ENCODE measurements at regions not wholly inside any gene's neighbourhood (a gene's known extent, or its start where the extent isn't known, plus 50 kb on each side); places are given as distances from the start of the nearest gene placed in this dataset.

DNA sequence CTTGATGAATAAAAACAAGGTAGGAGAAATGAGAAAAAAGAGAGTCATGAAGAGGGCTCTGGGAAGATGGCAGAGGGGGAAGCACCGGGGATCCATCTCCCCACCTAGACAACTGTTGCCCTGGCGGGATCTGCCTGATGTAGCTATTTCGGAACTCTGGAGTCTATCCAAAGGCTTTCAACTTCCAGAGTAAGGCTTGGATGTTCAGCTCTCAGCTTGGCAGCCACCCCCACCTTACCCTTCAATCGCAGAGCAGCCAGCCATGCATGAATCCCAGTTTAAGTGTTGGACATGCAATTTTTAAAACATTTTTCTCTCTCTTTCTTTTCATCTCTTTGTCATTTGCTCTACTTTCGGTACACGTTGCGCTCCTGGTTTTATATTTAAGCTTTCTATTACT, 275.9 kb upstream of the EXOC2 start:
- H3K4me3 ChIP-seq (ENCODE audit: low read depth, low read length): no peak overlapping the region
- DNase-seq (ENCODE audit: low read depth): no peak
- no peak for TF ChIP-seq CTCF (conservative IDR thresholded peaks at IDR 0.05; ENCODE audit: low read depth, low read length)

DNA sequence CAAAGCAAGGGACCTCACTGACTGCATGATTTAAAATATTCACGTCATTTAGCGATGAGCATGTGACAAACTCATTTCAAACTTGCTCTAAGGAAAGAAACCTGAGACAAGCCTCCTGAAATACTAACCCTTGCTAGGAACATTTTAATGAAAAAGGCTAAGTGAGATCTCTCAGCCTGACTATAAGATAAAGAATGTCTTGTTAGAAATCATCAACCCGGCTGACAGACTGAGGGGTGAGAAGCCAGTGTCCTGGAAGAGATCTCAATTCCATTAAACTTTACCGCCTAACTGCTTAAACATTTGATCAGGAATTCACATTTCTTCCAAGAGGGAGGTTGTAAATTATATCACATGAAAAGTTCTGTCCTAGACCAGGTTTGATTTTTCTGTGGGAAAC, 274.8 kb upstream of the EXOC2 start:
- H3K4me3 ChIP-seq (ENCODE audit: low read depth, low read length): no peak overlapping the region
- no peak for TF ChIP-seq CTCF (conservative IDR thresholded peaks at IDR 0.05; ENCODE audit: low read depth, low read length)

GRCh38 chr6:965343-965742, 272.4 kb upstream of the EXOC2 start:
- DNase-seq (ENCODE audit: low read depth): no peak
- no peak for TF ChIP-seq CTCF (conservative IDR thresholded peaks at IDR 0.05; ENCODE audit: low read depth, low read length)
- H3K4me3 ChIP-seq (ENCODE audit: low read depth, low read length): no peak overlapping the region

More for the DNA sequence above, 274.8 kb upstream of the EXOC2 start:
- DNase-seq (ENCODE audit: low read depth): no peak

GRCh38 chr6:963456-963855, 270.5 kb upstream of the EXOC2 start:
- H3K4me3 ChIP-seq (ENCODE audit: low read depth, low read length): no peak overlapping the region
- TF ChIP-seq CTCF (conservative IDR thresholded peaks at IDR 0.05; ENCODE audit: low read depth, low read length): no peak
- DNase-seq (ENCODE audit: low read depth): no peak

- H3K4me3 ChIP-seq (ENCODE audit: low read depth, low read length): no peak overlapping the region
- no peak for TF ChIP-seq CTCF (conservative IDR thresholded peaks at IDR 0.05; ENCODE audit: low read depth, low read length)
- no peak for DNase-seq (ENCODE audit: low read depth)
Observed at GRCh38 chr6:961407-961960, 268.5 kb upstream of the EXOC2 start.

DNA sequence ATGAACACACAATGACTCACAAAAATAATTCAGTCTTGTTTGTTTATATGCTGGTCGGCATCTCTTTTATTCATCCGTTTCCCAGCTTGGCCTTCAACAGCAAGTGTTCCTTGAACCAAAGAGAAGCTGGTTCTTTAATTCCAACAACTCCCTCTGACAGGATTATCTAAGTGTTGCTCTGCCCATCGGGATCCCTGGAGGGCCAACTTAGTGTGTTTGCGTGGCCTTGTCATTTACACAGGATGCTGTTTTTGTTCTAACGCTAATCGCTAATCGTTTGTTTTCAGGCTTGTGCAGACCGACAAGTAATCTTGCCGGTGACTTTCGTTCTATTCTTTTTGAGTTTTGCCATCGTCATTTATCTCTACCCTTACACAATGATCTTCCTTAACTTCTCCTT, 267.4 kb upstream of the EXOC2 start:
- no peak for TF ChIP-seq CTCF (conservative IDR thresholded peaks at IDR 0.05; ENCODE audit: low read depth, low read length)
- no peak overlapping the region for H3K4me3 ChIP-seq (ENCODE audit: low read depth, low read length)
- DNase-seq (ENCODE audit: low read depth): no peak

GRCh38 chr6:958488-958887, 265.5 kb upstream of the EXOC2 start:
- no peak overlapping the region for H3K4me3 ChIP-seq (ENCODE audit: low read depth, low read length)
- DNase-seq (ENCODE audit: low read depth): peak; percentile 60
- TF ChIP-seq CTCF (conservative IDR thresholded peaks at IDR 0.05; ENCODE audit: low read depth, low read length): no peak
